Lower leg skin (tissue), 3 donors: ENCODE measurements at regions not wholly inside any gene's neighbourhood (a gene's known extent, or its start where the extent isn't known, plus 50 kb on each side); places are given as distances from the start of the nearest gene placed in this dataset.

Experiments
- POLR2A ChIP-seq, 2 donors: fragments of 450-650 bp; IDR thresholded peaks; one replicate each; pipeline ENCODE4 v1.6.1; 2016 to 2017; ENCODE audit warnings: antibody characterized with exemption in 2 of 2, mild to moderate bottlenecking in 1 of 2, moderate library complexity in 1 of 2
- TF ChIP-seq, protein P1 (sequence below), 3 donors: fragments of 450-650 bp; IDR thresholded peaks; one replicate each; pipeline ENCODE4 v1.5.1; 2016; ENCODE audit warnings: antibody characterized with exemption in 3 of 3, mild to moderate bottlenecking in 3 of 3, moderate library complexity in 2 of 3

DNA sequence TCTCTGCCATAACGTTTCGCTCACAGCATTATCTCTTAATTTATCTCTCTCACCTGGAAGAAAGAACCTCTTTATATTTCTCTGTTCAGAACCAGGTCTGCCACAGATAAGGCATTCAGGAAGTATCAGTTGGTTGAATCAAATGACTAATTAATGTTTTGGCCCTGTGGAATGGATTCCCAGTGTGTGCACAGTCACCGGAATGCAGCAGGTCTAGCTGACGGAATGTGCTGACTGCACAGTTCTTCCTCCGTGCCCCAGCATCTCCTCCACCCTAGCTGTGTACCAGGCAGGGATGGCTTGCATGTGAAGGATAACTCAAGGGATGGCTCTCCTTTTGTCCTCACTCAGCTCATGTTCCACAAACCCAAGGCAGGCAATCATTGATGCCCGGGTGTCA, 141.8 kb upstream of the MSX1 start:
- TF ChIP-seq, protein P1, sequence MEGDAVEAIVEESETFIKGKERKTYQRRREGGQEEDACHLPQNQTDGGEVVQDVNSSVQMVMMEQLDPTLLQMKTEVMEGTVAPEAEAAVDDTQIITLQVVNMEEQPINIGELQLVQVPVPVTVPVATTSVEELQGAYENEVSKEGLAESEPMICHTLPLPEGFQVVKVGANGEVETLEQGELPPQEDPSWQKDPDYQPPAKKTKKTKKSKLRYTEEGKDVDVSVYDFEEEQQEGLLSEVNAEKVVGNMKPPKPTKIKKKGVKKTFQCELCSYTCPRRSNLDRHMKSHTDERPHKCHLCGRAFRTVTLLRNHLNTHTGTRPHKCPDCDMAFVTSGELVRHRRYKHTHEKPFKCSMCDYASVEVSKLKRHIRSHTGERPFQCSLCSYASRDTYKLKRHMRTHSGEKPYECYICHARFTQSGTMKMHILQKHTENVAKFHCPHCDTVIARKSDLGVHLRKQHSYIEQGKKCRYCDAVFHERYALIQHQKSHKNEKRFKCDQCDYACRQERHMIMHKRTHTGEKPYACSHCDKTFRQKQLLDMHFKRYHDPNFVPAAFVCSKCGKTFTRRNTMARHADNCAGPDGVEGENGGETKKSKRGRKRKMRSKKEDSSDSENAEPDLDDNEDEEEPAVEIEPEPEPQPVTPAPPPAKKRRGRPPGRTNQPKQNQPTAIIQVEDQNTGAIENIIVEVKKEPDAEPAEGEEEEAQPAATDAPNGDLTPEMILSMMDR (IDR thresholded peaks at IDR 0.05): no peak
- no peak for TF ChIP-seq POLR2A (IDR thresholded peaks at IDR 0.05)
